Right renal pelvis (tissue), 4 donors: ENCODE measurements at regions not wholly inside any gene's neighbourhood (a gene's known extent, or its start where the extent isn't known, plus 50 kb on each side); places are given as distances from the start of the nearest gene placed in this dataset.
"Not testable (repeated sequence)": the region's sequence is repeated elsewhere in the genome, so short reads cannot be mapped to it uniquely, and the experiment has no call there.

ENCODE experiments used
- DNase-seq, 4 donors: peaks; one replicate each; pipeline ENCODE4 v3.0.0-alpha.2; 2013; ENCODE audit warnings: low read depth in 4 of 4, low spot score in 3 of 4, missing footprints in 1 of 4

GRCh38 chr2:147615726-147616125, 229.1 kb upstream of the ACVR2A start:
- DNase-seq, result no peak

GRCh38 chr2:147614979-147615470, 229.8 kb upstream of the ACVR2A start:
- no peak for DNase-seq

GRCh38 chr2:147614471-147614870, 230.4 kb upstream of the ACVR2A start:
- no peak for DNase-seq

- no peak for DNase-seq
Observed at GRCh38 chr2:147610496-147611040, 234.3 kb upstream of the ACVR2A start.

GRCh38 chr2:147609301-147609700, 235.5 kb upstream of the ACVR2A start:
- no peak for DNase-seq

- DNase-seq, result no peak
Observed at GRCh38 chr2:147607379-147607778, 237.4 kb upstream of the ACVR2A start.

- DNase-seq, result no peak
Observed at GRCh38 chr2:147603876-147604275, 241.0 kb upstream of the ACVR2A start.

- no peak for DNase-seq
Observed at GRCh38 chr2:147603447-147603846, 241.4 kb upstream of the ACVR2A start.

- DNase-seq, result no peak
Observed at GRCh38 chr2:147600646-147601045, 244.2 kb upstream of the ACVR2A start.

GRCh38 chr2:147600223-147600622, 244.6 kb upstream of the ACVR2A start:
- no peak for DNase-seq

- no peak for DNase-seq
Observed at GRCh38 chr2:147595200-147595599, 249.6 kb upstream of the ACVR2A start.

GRCh38 chr2:147594038-147594437, 250.8 kb upstream of the ACVR2A start:
- DNase-seq, result no peak

- DNase-seq, result not testable (repeated sequence)
Observed at GRCh38 chr2:147592784-147593183, 252.0 kb upstream of the ACVR2A start.

GRCh38 chr2:147589127-147589526, 255.7 kb upstream of the ACVR2A start:
- DNase-seq, result peak in 3 of 4 donors; percentile 13 to 33 (median 31)

- no peak for DNase-seq
Observed at GRCh38 chr2:147588191-147588590, 256.6 kb upstream of the ACVR2A start.

- DNase-seq, result no peak
Observed at GRCh38 chr2:147578529-147578928, 266.3 kb upstream of the ACVR2A start.

GRCh38 chr2:147577998-147578380, 266.8 kb upstream of the ACVR2A start:
- DNase-seq, result no peak

GRCh38 chr2:147577323-147577997, 267.4 kb upstream of the ACVR2A start:
- no peak for DNase-seq

GRCh38 chr2:147575106-147575505, 269.7 kb upstream of the ACVR2A start:
- DNase-seq, result no peak

GRCh38 chr2:147572622-147573021, 272.2 kb upstream of the ACVR2A start:
- DNase-seq, result no peak

GRCh38 chr2:147569426-147569825, 275.4 kb upstream of the ACVR2A start:
- no peak for DNase-seq

GRCh38 chr2:147568109-147568508, 276.7 kb upstream of the ACVR2A start:
- no peak for DNase-seq

GRCh38 chr2:147567136-147567535, 277.7 kb upstream of the ACVR2A start:
- DNase-seq, result no peak
